ENCODE measurements at regions not wholly inside any gene's neighbourhood (a gene's known extent, or its start where the extent isn't known, plus 50 kb on each side); places are given as distances from the start of the nearest gene placed in this dataset.

- Histone ChIP-seq H3K27ac (ENCODE audit: low read depth, low read length, poor library complexity, severe bottlenecking) (no peak overlapping the region), H3K4me3 (ENCODE audit: low read depth, low read length, poor library complexity, severe bottlenecking) (no peak overlapping the region), H3K9me3 (ENCODE audit: low read depth, low read length, poor library complexity, severe bottlenecking) (no peaks in the 10 kb centered on the region), H3K27me3 (replicated peaks; ENCODE audit: insufficient read depth, low read depth, low read length, poor library complexity) (peaks cover 5% of the 10 kb centered on the region), H3K36me3 (ENCODE audit: insufficient read depth, low read length, poor library complexity, severe bottlenecking) (no peaks in the 10 kb centered on the region), H3K4me1 (ENCODE audit: insufficient read depth, low read length, poor library complexity, severe bottlenecking) (no peaks in the 10 kb centered on the region)
- DNase-seq (ENCODE audit: low spot score): no peak
- ChIA-PET POLR2A (ENCODE audit: low non-redundant PET) (no interaction called here), CTCF (no interaction called here)
- intact Hi-C loops (cut with micrococcal nuclease; ENCODE audit: unreplicated experiment): no loop called here
- no peak for TF ChIP-seq EZH2 (IDR thresholded peaks at IDR 0.05; ENCODE audit: borderline replicate concordance, low read depth, low read length, poor library complexity, severe bottlenecking)
- TF ChIP-seq CTCF (conservative IDR thresholded peaks at IDR 0.05; ENCODE audit: low read depth, low read length): no peak
- BruUV-seq (replicated peaks): no TSS peak
Observed at GRCh38 chr5:136731241-136731900, 366.0 kb upstream of the TRPC7 start.

GRCh38 chr5:136730426-136730825, 365.1 kb upstream of the TRPC7 start:
- Histone ChIP-seq H3K4me1 (ENCODE audit: insufficient read depth, low read length, poor library complexity, severe bottlenecking) (no peaks in the 10 kb centered on the region), H3K27me3 (replicated peaks; ENCODE audit: insufficient read depth, low read depth, low read length, poor library complexity) (peaks cover 5% of the 10 kb centered on the region), H3K9me3 (ENCODE audit: low read depth, low read length, poor library complexity, severe bottlenecking) (no peaks in the 10 kb centered on the region), H3K27ac (ENCODE audit: low read depth, low read length, poor library complexity, severe bottlenecking) (no peak overlapping the region), H3K4me3 (ENCODE audit: low read depth, low read length, poor library complexity, severe bottlenecking) (no peak overlapping the region), H3K36me3 (ENCODE audit: insufficient read depth, low read length, poor library complexity, severe bottlenecking) (no peaks in the 10 kb centered on the region)
- intact Hi-C loops (cut with micrococcal nuclease; ENCODE audit: unreplicated experiment): no loop called here
- ChIA-PET POLR2A (ENCODE audit: low non-redundant PET) (no interaction called here), CTCF (no interaction called here)
- DNase-seq (ENCODE audit: low spot score): no peak
- BruUV-seq (replicated peaks): no TSS peak
- no peak for TF ChIP-seq EZH2 (IDR thresholded peaks at IDR 0.05; ENCODE audit: borderline replicate concordance, low read depth, low read length, poor library complexity, severe bottlenecking)
- TF ChIP-seq CTCF (conservative IDR thresholded peaks at IDR 0.05; ENCODE audit: low read depth, low read length): no peak

- H3K27me3 ChIP-seq (replicated peaks; ENCODE audit: insufficient read depth, low read depth, low read length, poor library complexity): peaks cover 5% of the 10 kb centered on the region
- intact Hi-C loops (cut with micrococcal nuclease; ENCODE audit: unreplicated experiment): no loop called here
- no peaks in the 10 kb centered on the region for H3K4me1 ChIP-seq (ENCODE audit: insufficient read depth, low read length, poor library complexity, severe bottlenecking)
- no peaks in the 10 kb centered on the region for H3K9me3 ChIP-seq (ENCODE audit: low read depth, low read length, poor library complexity, severe bottlenecking)
- no peaks in the 10 kb centered on the region for H3K36me3 ChIP-seq (ENCODE audit: insufficient read depth, low read length, poor library complexity, severe bottlenecking)
- ChIA-PET POLR2A (ENCODE audit: low non-redundant PET) (no interaction called here), CTCF (no interaction called here)
- peak; percentile 65 for DNase-seq (ENCODE audit: low spot score)
- no peak overlapping the region for H3K27ac ChIP-seq (ENCODE audit: low read depth, low read length, poor library complexity, severe bottlenecking)
- no peak for TF ChIP-seq EZH2 (IDR thresholded peaks at IDR 0.05; ENCODE audit: borderline replicate concordance, low read depth, low read length, poor library complexity, severe bottlenecking)
- TF ChIP-seq CTCF (conservative IDR thresholded peaks at IDR 0.05; ENCODE audit: low read depth, low read length): no peak
- H3K4me3 ChIP-seq (ENCODE audit: low read depth, low read length, poor library complexity, severe bottlenecking): no peak overlapping the region
- no TSS peak for BruUV-seq (replicated peaks)
Observed at GRCh38 chr5:136729901-136730355, 364.6 kb upstream of the TRPC7 start.

Data from A673 (cell line).